ENCODE measurements at regions not wholly inside any gene's neighbourhood (a gene's known extent, or its start where the extent isn't known, plus 50 kb on each side); places are given as distances from the start of the nearest gene placed in this dataset.

GRCh38 chr2:120866071-120866470 lies 130.4 kb downstream of the GLI2 start:
- DNase-seq (ENCODE audit: low read depth) = no peak

GRCh38 chr2:120866483-120867140 lies 130.9 kb downstream of the GLI2 start:
- DNase-seq (ENCODE audit: low read depth) = no peak

- DNase-seq (ENCODE audit: low read depth) = peak; percentile 90
These were observed 131.9 kb downstream of the GLI2 start for GRCh38 chr2:120867290-120868241.

- DNase-seq (ENCODE audit: low read depth) = no peak
These were observed 132.7 kb downstream of the GLI2 start for GRCh38 chr2:120868366-120868765.

GRCh38 chr2:120869036-120869729 lies 133.5 kb downstream of the GLI2 start:
- no peak for DNase-seq (ENCODE audit: low read depth)

- no peak for DNase-seq (ENCODE audit: low read depth)
These were observed 134.2 kb downstream of the GLI2 start for GRCh38 chr2:120869730-120870466.

- no peak for DNase-seq (ENCODE audit: low read depth)
These were observed 134.8 kb downstream of the GLI2 start for GRCh38 chr2:120870467-120870788.

- DNase-seq (ENCODE audit: low read depth) = no peak
These were observed 135.5 kb downstream of the GLI2 start for GRCh38 chr2:120871016-120871635.

- no peak for DNase-seq (ENCODE audit: low read depth)
These were observed 136.4 kb downstream of the GLI2 start for GRCh38 chr2:120871881-120872620.

- no peak for DNase-seq (ENCODE audit: low read depth)
These were observed 138.6 kb downstream of the GLI2 start for GRCh38 chr2:120873958-120874887.

- DNase-seq (ENCODE audit: low read depth) = no peak
These were observed 139.2 kb downstream of the GLI2 start for GRCh38 chr2:120874888-120875275.

- DNase-seq (ENCODE audit: low read depth) = no peak
These were observed 139.8 kb downstream of the GLI2 start for GRCh38 chr2:120875431-120875830.

- no peak for DNase-seq (ENCODE audit: low read depth)
These were observed 141.0 kb downstream of the GLI2 start for GRCh38 chr2:120876526-120877280.

- no peak for DNase-seq (ENCODE audit: low read depth)
These were observed 141.7 kb downstream of the GLI2 start for GRCh38 chr2:120877409-120877808.

GRCh38 chr2:120878970-120879369 lies 143.3 kb downstream of the GLI2 start:
- DNase-seq (ENCODE audit: low read depth) = no peak

- DNase-seq (ENCODE audit: low read depth) = no peak
These were observed 144.0 kb downstream of the GLI2 start for GRCh38 chr2:120879431-120880295.

GRCh38 chr2:120880381-120880780 lies 144.7 kb downstream of the GLI2 start:
- peak; percentile 35 for DNase-seq (ENCODE audit: low read depth)
